HUES48 (cell line): ENCODE measurements at regions not wholly inside any gene's neighbourhood (a gene's known extent, or its start where the extent isn't known, plus 50 kb on each side); places are given as distances from the start of the nearest gene placed in this dataset.

Source experiments
- H3K27ac ChIP-seq: one replicate; pipeline ENCODE4 v1.7.0; 2013; ENCODE audit warnings: low read depth, low read length, inconsistent platforms
- H3K27me3 ChIP-seq: 2 replicates; pipeline ENCODE4 v1.6.1; 2013; ENCODE audit warnings: mild to moderate bottlenecking, low read length; ENCODE audit not compliant: control insufficient read depth, insufficient read depth
- H3K36me3 ChIP-seq: 2 replicates; pipeline ENCODE4 v1.6.1; 2013; ENCODE audit warnings: low read length; ENCODE audit not compliant: control insufficient read depth, insufficient read depth
- H3K4me1 ChIP-seq: 2 replicates; pipeline ENCODE4 v1.6.1; 2013; ENCODE audit warnings: mild to moderate bottlenecking, low read length; ENCODE audit not compliant: control insufficient read depth, insufficient read depth
- H3K4me3 ChIP-seq: 2 replicates; pipeline ENCODE4 v1.5.1; 2013; ENCODE audit warnings: mild to moderate bottlenecking, low read depth, low read length
- H3K9ac ChIP-seq: 2 replicates; pipeline ENCODE4 v1.6.1; 2013; ENCODE audit warnings: mild to moderate bottlenecking, low read depth, low read length, moderate library complexity
- H3K9me3 ChIP-seq: 2 replicates; pipeline ENCODE4 v1.6.1; 2013; ENCODE audit warnings: low read length; ENCODE audit not compliant: control insufficient read depth, insufficient read depth

GRCh38 chr1:198887866-198888265 lies 249.0 kb downstream of the PTPRC start:
- Histone ChIP-seq H3K4me3 (no peak overlapping the region), H3K36me3 (no peaks in the 10 kb centered on the region), H3K4me1 (no peaks in the 10 kb centered on the region)

GRCh38 chr1:198888379-198888943 lies 249.6 kb downstream of the PTPRC start:
- H3K9me3 ChIP-seq: no peaks in the 10 kb centered on the region
- H3K27ac ChIP-seq: no peak overlapping the region
- H3K4me3 ChIP-seq: no peak overlapping the region
- no peaks in the 10 kb centered on the region for H3K27me3 ChIP-seq
- no peak overlapping the region for H3K9ac ChIP-seq
- H3K36me3 ChIP-seq: no peaks in the 10 kb centered on the region
- peaks cover under 1% of the 10 kb centered on the region; the same call in 1 of the 2 replicates for H3K4me1 ChIP-seq

More at GRCh38 chr1:198887866-198888265, 249.0 kb downstream of the PTPRC start:
- H3K9ac ChIP-seq: no peak overlapping the region
- H3K27ac ChIP-seq: no peak overlapping the region
- H3K9me3 ChIP-seq: no peaks in the 10 kb centered on the region
- no peaks in the 10 kb centered on the region for H3K27me3 ChIP-seq

- Histone ChIP-seq H3K27ac (no peak overlapping the region), H3K27me3 (no peaks in the 10 kb centered on the region), H3K36me3 (no peaks in the 10 kb centered on the region), H3K9me3 (no peaks in the 10 kb centered on the region), H3K4me1 (peaks cover 5% of the 10 kb centered on the region; the same call in 1 of the 2 replicates), H3K9ac (no peak overlapping the region), H3K4me3 (no peak overlapping the region)
Observed at GRCh38 chr1:198889101-198889500, 250.3 kb downstream of the PTPRC start.

GRCh38 chr1:198889749-198890148 lies 250.9 kb downstream of the PTPRC start:
- Histone ChIP-seq H3K9me3 (no peaks in the 10 kb centered on the region), H3K9ac (no peak overlapping the region), H3K4me1 (peaks cover 5% of the 10 kb centered on the region; the same call in 1 of the 2 replicates), H3K4me3 (no peak overlapping the region), H3K27ac (no peak overlapping the region), H3K36me3 (no peaks in the 10 kb centered on the region), H3K27me3 (no peaks in the 10 kb centered on the region)

GRCh38 chr1:198890214-198890930 lies 251.5 kb downstream of the PTPRC start:
- H3K9me3 ChIP-seq: no peaks in the 10 kb centered on the region
- no peak overlapping the region for H3K9ac ChIP-seq
- no peaks in the 10 kb centered on the region for H3K36me3 ChIP-seq
- no peak overlapping the region for H3K27ac ChIP-seq
- H3K4me3 ChIP-seq: no peak overlapping the region
- peaks cover 5% of the 10 kb centered on the region; the same call in 1 of the 2 replicates for H3K4me1 ChIP-seq
- no peaks in the 10 kb centered on the region for H3K27me3 ChIP-seq

- no peaks in the 10 kb centered on the region for H3K9me3 ChIP-seq
- H3K27ac ChIP-seq: no peak overlapping the region
- H3K27me3 ChIP-seq: no peaks in the 10 kb centered on the region
- H3K36me3 ChIP-seq: no peaks in the 10 kb centered on the region
- no peak overlapping the region for H3K9ac ChIP-seq
- H3K4me3 ChIP-seq: no peak overlapping the region
- peaks cover 5% of the 10 kb centered on the region; the same call in 1 of the 2 replicates for H3K4me1 ChIP-seq
Observed at GRCh38 chr1:198892065-198892464, 253.2 kb downstream of the PTPRC start.

GRCh38 chr1:198893141-198893540 lies 254.3 kb downstream of the PTPRC start:
- no peak overlapping the region for H3K27ac ChIP-seq
- no peak overlapping the region for H3K4me3 ChIP-seq
- H3K27me3 ChIP-seq: no peaks in the 10 kb centered on the region
- peaks cover 5% of the 10 kb centered on the region; the same call in 1 of the 2 replicates for H3K4me1 ChIP-seq
- H3K9ac ChIP-seq: no peak overlapping the region
- no peaks in the 10 kb centered on the region for H3K9me3 ChIP-seq
- no peaks in the 10 kb centered on the region for H3K36me3 ChIP-seq

GRCh38 chr1:198893763-198894444 lies 255.1 kb downstream of the PTPRC start:
- Histone ChIP-seq H3K36me3 (no peaks in the 10 kb centered on the region), H3K27ac (no peak overlapping the region), H3K27me3 (no peaks in the 10 kb centered on the region), H3K4me1 (peaks cover 5% of the 10 kb centered on the region; the same call in 1 of the 2 replicates), H3K9me3 (no peaks in the 10 kb centered on the region), H3K4me3 (no peak overlapping the region), H3K9ac (no peak overlapping the region)

- no peaks in the 10 kb centered on the region for H3K9me3 ChIP-seq
- no peak overlapping the region for H3K9ac ChIP-seq
- no peaks in the 10 kb centered on the region for H3K27me3 ChIP-seq
- H3K27ac ChIP-seq: no peak overlapping the region
- no peak overlapping the region for H3K4me3 ChIP-seq
- no peaks in the 10 kb centered on the region for H3K36me3 ChIP-seq
- peaks cover 16% of the 10 kb centered on the region for H3K4me1 ChIP-seq
Observed at GRCh38 chr1:198901266-198901665, 262.4 kb downstream of the PTPRC start.

- H3K4me3 ChIP-seq: no peak overlapping the region
Observed at GRCh38 chr1:198902655-198903054, 263.8 kb downstream of the PTPRC start.

GRCh38 chr1:198903203-198903602 lies 264.4 kb downstream of the PTPRC start:
- Histone ChIP-seq H3K27ac (no peak overlapping the region), H3K4me3 (no peak overlapping the region)

More at GRCh38 chr1:198902655-198903054, 263.8 kb downstream of the PTPRC start:
- peak overlapping the region; percentile 20; the same call in 1 of the 2 replicates for H3K9ac ChIP-seq
- H3K4me1 ChIP-seq: peaks cover 16% of the 10 kb centered on the region
- no peaks in the 10 kb centered on the region for H3K36me3 ChIP-seq
- H3K9me3 ChIP-seq: no peaks in the 10 kb centered on the region
- H3K27ac ChIP-seq: no peak overlapping the region
- no peaks in the 10 kb centered on the region for H3K27me3 ChIP-seq

More at GRCh38 chr1:198903203-198903602, 264.4 kb downstream of the PTPRC start:
- Histone ChIP-seq H3K9ac (peak overlapping the region; percentile 20; the same call in 1 of the 2 replicates), H3K27me3 (no peaks in the 10 kb centered on the region), H3K36me3 (no peaks in the 10 kb centered on the region), H3K4me1 (peaks cover 16% of the 10 kb centered on the region), H3K9me3 (no peaks in the 10 kb centered on the region)
